Peyer's patch (tissue), 4 donors: ENCODE measurements at regions not wholly inside any gene's neighbourhood (a gene's known extent, or its start where the extent isn't known, plus 50 kb on each side); places are given as distances from the start of the nearest gene placed in this dataset.
A peak's percentile ranks its signal among the peaks of the same experiment; 100 is the strongest.

Experiments
- DNase-seq, 3 donors: peaks; one replicate each; pipeline ENCODE4 v3.0.0-alpha.2; 2017 to 2019
- H3K27ac ChIP-seq, 4 donors: fragments of 200-600 bp; sonication (generic); one replicate each; pipeline ENCODE4 v1.5.1; 2016 to 2019
- H3K27me3 ChIP-seq, 2 donors: fragments of 200-600 bp; sonication (generic); one replicate each; pipeline ENCODE4 v1.5.1; 2019
- H3K36me3 ChIP-seq, 3 donors: fragments of 200-600 bp; sonication (generic); one replicate each; pipeline ENCODE4 v1.5.1; 2016 to 2019
- H3K4me1 ChIP-seq, 4 donors: fragments of 200-600 bp; sonication (generic); one replicate each; pipeline ENCODE4 v1.5.1; 2016 to 2019
- H3K4me3 ChIP-seq, 4 donors: fragments of 200-600 bp; sonication (generic); 1 replicate in 3 of 4; 2 replicates in 1 of 4; pipeline ENCODE4 v1.5.1; 2016 to 2019; ENCODE audit warnings: mild to moderate bottlenecking in 1 of 4
- H3K9me3 ChIP-seq, 4 donors: fragments of 200-600 bp; sonication (generic); one replicate each; pipeline ENCODE4 v1.5.1; 2016 to 2019; ENCODE audit warnings: mild to moderate bottlenecking in 1 of 4
- POLR2A ChIP-seq, 2 donors: fragments of 450-650 bp; IDR thresholded peaks; one replicate each; pipeline ENCODE4 v1.5.1; 2017; ENCODE audit warnings: antibody characterized with exemption in 2 of 2, mild to moderate bottlenecking in 2 of 2, moderate library complexity in 2 of 2
- TF ChIP-seq, protein P1 (sequence below), 6 experiments: fragments of 450-650 bp in 4 of 6; fragments of 200-600 bp in 2 of 6; sonication (generic) in 1 of 6; IDR thresholded peaks; one replicate each; pipeline ENCODE4 v1.5.1; 2017 to 2019; ENCODE audit warnings: antibody characterized with exemption in 6 of 6, mild to moderate bottlenecking in 3 of 6, moderate library complexity in 1 of 6

DNA sequence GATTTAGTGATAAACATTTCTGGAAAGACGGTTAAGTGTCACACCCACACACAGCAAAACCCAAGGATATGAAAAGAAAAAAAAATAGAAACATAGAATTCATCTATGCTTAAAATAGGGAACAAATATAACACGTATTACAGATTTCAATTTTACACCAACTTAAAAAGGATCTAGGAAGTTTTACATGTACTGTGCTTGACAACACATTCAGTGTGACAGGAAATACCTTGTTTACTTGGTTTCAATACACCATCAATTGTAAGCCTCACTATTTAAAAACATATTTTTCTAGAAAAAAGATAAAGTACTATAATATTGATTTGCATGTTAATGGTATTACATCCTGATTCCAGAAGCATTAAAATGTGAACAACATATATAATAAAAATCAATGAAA is 77.0 kb upstream of the SPRY1 start:
- Histone ChIP-seq H3K36me3 (no peaks in the 10 kb centered on the region), H3K4me1 (no peaks in the 10 kb centered on the region), H3K27ac (no peak overlapping the region), H3K9me3 (no peaks in the 10 kb centered on the region), H3K27me3 (no peaks in the 10 kb centered on the region), H3K4me3 (no peak overlapping the region)
- DNase-seq, result no peak
- no peak for TF ChIP-seq POLR2A (IDR thresholded peaks at IDR 0.05)
- TF ChIP-seq, protein P1, sequence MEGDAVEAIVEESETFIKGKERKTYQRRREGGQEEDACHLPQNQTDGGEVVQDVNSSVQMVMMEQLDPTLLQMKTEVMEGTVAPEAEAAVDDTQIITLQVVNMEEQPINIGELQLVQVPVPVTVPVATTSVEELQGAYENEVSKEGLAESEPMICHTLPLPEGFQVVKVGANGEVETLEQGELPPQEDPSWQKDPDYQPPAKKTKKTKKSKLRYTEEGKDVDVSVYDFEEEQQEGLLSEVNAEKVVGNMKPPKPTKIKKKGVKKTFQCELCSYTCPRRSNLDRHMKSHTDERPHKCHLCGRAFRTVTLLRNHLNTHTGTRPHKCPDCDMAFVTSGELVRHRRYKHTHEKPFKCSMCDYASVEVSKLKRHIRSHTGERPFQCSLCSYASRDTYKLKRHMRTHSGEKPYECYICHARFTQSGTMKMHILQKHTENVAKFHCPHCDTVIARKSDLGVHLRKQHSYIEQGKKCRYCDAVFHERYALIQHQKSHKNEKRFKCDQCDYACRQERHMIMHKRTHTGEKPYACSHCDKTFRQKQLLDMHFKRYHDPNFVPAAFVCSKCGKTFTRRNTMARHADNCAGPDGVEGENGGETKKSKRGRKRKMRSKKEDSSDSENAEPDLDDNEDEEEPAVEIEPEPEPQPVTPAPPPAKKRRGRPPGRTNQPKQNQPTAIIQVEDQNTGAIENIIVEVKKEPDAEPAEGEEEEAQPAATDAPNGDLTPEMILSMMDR (IDR thresholded peaks at IDR 0.05), result no peak

DNA sequence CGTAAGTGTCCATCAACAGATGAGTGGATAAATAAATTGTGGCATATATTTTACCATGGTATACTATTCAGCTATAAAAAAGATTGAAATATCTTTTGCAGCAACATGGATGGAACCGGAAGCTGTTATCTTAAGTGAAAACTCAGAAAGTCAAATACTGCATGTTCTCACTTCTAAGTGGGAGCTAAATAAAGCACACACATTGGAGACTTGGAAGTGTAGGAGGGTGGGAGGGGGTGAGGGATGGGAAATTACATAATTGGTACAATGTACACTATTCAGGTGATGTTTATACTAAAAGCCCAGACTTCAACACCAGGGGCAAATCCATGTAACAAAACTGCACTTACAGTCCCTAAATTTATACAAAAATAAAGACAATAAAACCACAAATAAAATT is 72.6 kb upstream of the SPRY1 start:
- DNase-seq, result no peak
- H3K27ac ChIP-seq, result no peak overlapping the region
- no peaks in the 10 kb centered on the region for H3K9me3 ChIP-seq
- H3K4me3 ChIP-seq, result no peak overlapping the region
- TF ChIP-seq POLR2A (IDR thresholded peaks at IDR 0.05), result no peak
- H3K27me3 ChIP-seq, result no peaks in the 10 kb centered on the region
- H3K36me3 ChIP-seq, result no peaks in the 10 kb centered on the region
- H3K4me1 ChIP-seq, result no peaks in the 10 kb centered on the region

DNA sequence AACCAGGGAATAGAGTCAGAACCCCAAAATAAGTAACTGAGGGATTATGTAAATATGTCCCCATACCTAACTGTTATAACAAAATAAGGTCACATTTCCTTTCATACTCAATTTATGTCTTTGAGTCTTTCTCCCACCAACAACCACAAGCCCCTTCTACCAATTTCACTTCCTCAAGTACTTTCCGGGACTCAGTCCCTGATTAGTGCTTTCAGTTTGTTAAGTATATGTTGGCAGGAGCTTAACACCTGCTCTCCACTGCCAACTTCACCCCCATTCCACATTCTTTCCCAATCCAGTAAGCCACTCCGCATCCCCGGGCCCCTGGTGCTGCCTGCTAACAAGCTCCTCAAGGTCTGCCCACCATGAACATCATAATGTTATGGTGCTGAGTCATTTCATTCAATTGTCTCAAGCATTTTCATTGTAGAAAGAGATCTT is 71.3 kb upstream of the SPRY1 start:
- H3K4me1 ChIP-seq, result no peaks in the 10 kb centered on the region
- DNase-seq, result peak in 1 of 3 donors; percentile 33
- H3K27ac ChIP-seq, result no peak overlapping the region
- H3K27me3 ChIP-seq, result no peaks in the 10 kb centered on the region
- TF ChIP-seq POLR2A (IDR thresholded peaks at IDR 0.05), result no peak
- TF ChIP-seq, protein P1 (IDR thresholded peaks at IDR 0.05), result no peak
- no peaks in the 10 kb centered on the region for H3K9me3 ChIP-seq
- no peak overlapping the region for H3K4me3 ChIP-seq
- no peaks in the 10 kb centered on the region for H3K36me3 ChIP-seq

DNA sequence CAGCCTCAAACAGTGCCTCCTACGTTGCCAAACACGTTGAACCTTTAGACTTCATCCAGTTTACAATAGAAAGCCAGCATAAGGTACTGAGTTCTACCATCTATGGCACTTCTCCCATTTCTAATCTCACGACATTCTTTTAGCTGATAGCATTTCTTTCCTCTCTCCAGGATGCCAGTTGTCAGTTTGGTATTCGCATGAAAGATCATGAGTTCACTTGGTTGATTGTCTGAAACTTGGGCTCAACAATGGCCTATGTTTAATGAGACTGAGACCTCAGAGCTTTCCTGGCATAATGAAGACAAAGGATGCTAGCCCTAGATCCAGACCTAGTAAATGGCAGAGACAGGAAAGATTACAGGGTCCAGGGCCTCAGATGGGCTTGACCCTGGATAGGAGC is 69.2 kb upstream of the SPRY1 start:
- Histone ChIP-seq H3K4me1 (no peaks in the 10 kb centered on the region), H3K9me3 (no peaks in the 10 kb centered on the region), H3K36me3 (no peaks in the 10 kb centered on the region), H3K4me3 (no peak overlapping the region), H3K27me3 (no peaks in the 10 kb centered on the region), H3K27ac (no peak overlapping the region)
- DNase-seq, result no peak
- TF ChIP-seq, protein P1 (IDR thresholded peaks at IDR 0.05), result no peak
- no peak for TF ChIP-seq POLR2A (IDR thresholded peaks at IDR 0.05)

DNA sequence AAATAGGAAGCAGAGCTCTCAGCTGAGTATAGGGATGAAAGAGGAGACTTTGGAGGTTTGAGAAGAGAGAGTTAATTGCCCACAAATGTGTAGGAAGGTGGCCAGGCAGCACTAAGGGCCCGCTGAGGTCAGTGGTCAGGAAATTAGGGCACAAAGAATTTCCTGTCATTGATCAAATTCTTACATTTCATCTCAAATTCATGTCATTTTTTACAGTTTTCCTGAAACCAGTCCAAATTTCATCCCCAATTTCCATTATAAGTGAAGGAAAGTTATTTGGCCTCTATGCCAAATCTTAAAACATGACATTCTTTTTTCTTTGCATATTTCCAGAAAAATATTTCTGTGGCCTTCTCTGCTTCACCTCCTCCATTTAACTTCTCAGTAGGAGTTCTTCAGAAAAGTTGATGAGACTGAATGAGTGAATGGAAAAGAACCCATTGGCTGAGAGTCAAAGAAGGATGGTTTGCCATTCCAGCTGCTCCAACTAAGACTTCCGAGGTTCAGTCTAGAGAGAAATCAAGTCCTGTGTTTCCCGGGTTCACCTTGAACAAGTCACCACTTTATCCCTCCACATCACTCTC is 68.7 kb upstream of the SPRY1 start:
- Histone ChIP-seq H3K36me3 (no peaks in the 10 kb centered on the region), H3K9me3 (no peaks in the 10 kb centered on the region), H3K4me3 (no peak overlapping the region), H3K27ac (no peak overlapping the region), H3K4me1 (no peaks in the 10 kb centered on the region), H3K27me3 (no peaks in the 10 kb centered on the region)
- no peak for DNase-seq
- TF ChIP-seq, protein P1 (IDR thresholded peaks at IDR 0.05), result no peak
- TF ChIP-seq POLR2A (IDR thresholded peaks at IDR 0.05), result no peak

DNA sequence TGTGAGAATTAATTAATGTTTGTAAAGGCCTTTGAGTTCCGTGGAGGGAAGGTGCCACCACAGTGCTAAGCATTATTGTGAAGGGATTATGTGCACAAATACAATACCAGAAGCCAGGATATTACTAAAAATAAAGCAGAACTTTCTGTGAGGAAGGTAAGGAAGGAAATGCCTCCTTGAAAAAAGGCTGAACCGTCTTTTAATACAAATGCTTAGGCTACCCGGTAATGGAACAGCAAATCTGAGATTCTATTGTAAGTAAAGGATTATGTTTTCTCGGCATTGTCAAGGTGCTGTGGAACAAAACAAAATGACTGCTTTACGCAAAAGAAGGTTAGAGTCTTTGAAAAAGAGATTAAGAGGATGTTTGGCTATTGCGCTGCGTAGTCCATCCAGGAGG is 57.9 kb upstream of the SPRY1 start:
- H3K27me3 ChIP-seq, result no peaks in the 10 kb centered on the region
- DNase-seq, result no peak
- no peaks in the 10 kb centered on the region for H3K4me1 ChIP-seq
- H3K27ac ChIP-seq, result peak overlapping the region in 1 of 4 donors; percentile 12
- TF ChIP-seq, protein P1 (IDR thresholded peaks at IDR 0.05), result no peak
- H3K9me3 ChIP-seq, result no peaks in the 10 kb centered on the region
- H3K36me3 ChIP-seq, result no peaks in the 10 kb centered on the region
- no peak overlapping the region for H3K4me3 ChIP-seq
